GM12878 (cell line): ENCODE measurements at regions not wholly inside any gene's neighbourhood (a gene's known extent, or its start where the extent isn't known, plus 50 kb on each side); places are given as distances from the start of the nearest gene placed in this dataset.

Experiments used
- BACH1 ChIP-seq: fragments of 450-650 bp; IDR thresholded peaks from 2 replicates; pipeline ENCODE4 v1.6.1; 2017; ENCODE audit warnings: mild to moderate bottlenecking, borderline replicate concordance
- BCL11A ChIP-seq: IDR thresholded peaks from 2 replicates; pipeline ENCODE4 v1.6.1; 2011; ENCODE audit warnings: low read depth, low read length
- CREM ChIP-seq: IDR thresholded peaks from 2 replicates; pipeline ENCODE4 v1.6.1; 2014; ENCODE audit warnings: antibody characterized with exemption, low read depth
- EGR1 ChIP-seq, 2 experiments: IDR thresholded peaks; 1 replicate in 1 of 2; 2 replicates in 1 of 2; pipeline ENCODE4 v1.6.1; 2011 to 2012; ENCODE audit warnings: low read depth in 2 of 2, low read length in 2 of 2, borderline replicate concordance in 1 of 2, mild to moderate bottlenecking in 1 of 2, moderate library complexity in 1 of 2
- EP300 ChIP-seq, 2 experiments: fragments of 150-350 bp in 1 of 2; IDR thresholded peaks; 2 replicates each; pipeline ENCODE4 v1.6.1; 2011 to 2012; ENCODE audit warnings: low read depth in 2 of 2, low read length in 2 of 2, borderline replicate concordance in 1 of 2, improper control_type of control experiment in 1 of 2, inconsistent platforms in 1 of 2; ENCODE audit not compliant: control insufficient read depth in 1 of 2
- ESRRA ChIP-seq: IDR thresholded peaks from 2 replicates; pipeline ENCODE4 v1.6.1; 2012; ENCODE audit warnings: mild to moderate bottlenecking, low read length, improper control_type of control experiment
- FOS ChIP-seq: IDR thresholded peaks from 3 replicates; pipeline ENCODE4 v1.6.1; 2011; ENCODE audit warnings: borderline replicate concordance; ENCODE audit not compliant: insufficient read length; ENCODE audit errors: extremely low read depth
- POLR2A ChIP-seq: IDR thresholded peaks from 2 replicates; pipeline ENCODE4 v1.6.1; 2011; ENCODE audit warnings: low read depth, mild to moderate bottlenecking, low read length
- POLR2AphosphoS5 ChIP-seq: IDR thresholded peaks from 2 replicates; pipeline ENCODE4 v1.6.1; 2011; ENCODE audit warnings: mild to moderate bottlenecking, low read length, inconsistent platforms
- RB1 ChIP-seq: fragments of 450-650 bp; formaldehyde crosslinking; IDR thresholded peaks from 2 replicates; pipeline ENCODE4 v1.6.1; 2017; ENCODE audit warnings: mild to moderate bottlenecking, borderline replicate concordance
- RCOR1 ChIP-seq: conservative IDR thresholded peaks from 2 replicates; pipeline ENCODE4 v1.6.1; 2012; ENCODE audit warnings: low read depth, low read length, improper control_type of control experiment
- RFX5 ChIP-seq: IDR thresholded peaks from 2 replicates; pipeline ENCODE4 v1.6.1; 2011; ENCODE audit warnings: low read depth, low read length, improper control_type of control experiment
- TF ChIP-seq, protein P1 (sequence below), 3 experiments: IDR thresholded peaks in 2 of 3; conservative IDR thresholded peaks in 1 of 3; 2 replicates each; pipeline ENCODE4 v1.5.1; 2011; ENCODE audit warnings: low read depth in 3 of 3, low read length in 3 of 3, mild to moderate bottlenecking in 3 of 3, control low read depth in 2 of 3, moderate library complexity in 2 of 3, inconsistent platforms in 1 of 3, mixed read lengths in 1 of 3; ENCODE audit not compliant: control insufficient read depth in 2 of 3, insufficient read depth in 1 of 3; ENCODE audit errors: extremely low read depth in 1 of 3
- TF ChIP-seq, protein P2 (sequence below): fragments of 450-650 bp; IDR thresholded peaks from 2 replicates; pipeline ENCODE4 v1.6.1; 2014; ENCODE audit warnings: mild to moderate bottlenecking

DNA sequence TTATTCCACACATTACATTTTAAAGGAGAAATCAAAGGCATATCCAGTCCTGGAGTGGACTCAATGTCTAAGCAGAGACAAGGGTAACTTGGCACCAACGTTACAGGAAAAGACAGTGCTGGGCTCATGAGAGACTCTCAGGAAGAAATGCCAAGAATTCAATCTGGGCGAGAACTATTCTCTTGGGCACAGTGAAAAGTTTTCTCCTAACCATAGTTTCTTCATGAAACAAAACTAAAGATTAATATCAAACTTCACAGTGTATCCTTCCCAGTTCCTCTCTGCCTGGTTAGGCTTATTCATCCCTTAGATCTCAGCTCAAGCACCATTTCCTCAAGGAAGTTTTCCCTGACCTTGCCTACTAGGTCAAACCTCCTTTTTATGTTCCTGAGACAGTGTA, 109.4 kb upstream of the TLL1 start:
- TF ChIP-seq BACH1 (no peak), FOS (no peak), POLR2AphosphoS5 (no peak), CREM (no peak), POLR2A (no peak), ESRRA (no peak), EP300 (IDR thresholded peaks at IDR 0.05; ENCODE audit: borderline replicate concordance in 1 of 2, control insufficient read depth in 1 of 2, low read depth in 2 of 2, low read length in 2 of 2) (no peak), RB1 (no peak), BCL11A (no peak), EGR1 (IDR thresholded peaks at IDR 0.05; ENCODE audit: borderline replicate concordance in 1 of 2, low read depth in 2 of 2, low read length in 2 of 2) (no peak), RCOR1 (no peak), RFX5 (no peak)
- TF ChIP-seq, protein P1, sequence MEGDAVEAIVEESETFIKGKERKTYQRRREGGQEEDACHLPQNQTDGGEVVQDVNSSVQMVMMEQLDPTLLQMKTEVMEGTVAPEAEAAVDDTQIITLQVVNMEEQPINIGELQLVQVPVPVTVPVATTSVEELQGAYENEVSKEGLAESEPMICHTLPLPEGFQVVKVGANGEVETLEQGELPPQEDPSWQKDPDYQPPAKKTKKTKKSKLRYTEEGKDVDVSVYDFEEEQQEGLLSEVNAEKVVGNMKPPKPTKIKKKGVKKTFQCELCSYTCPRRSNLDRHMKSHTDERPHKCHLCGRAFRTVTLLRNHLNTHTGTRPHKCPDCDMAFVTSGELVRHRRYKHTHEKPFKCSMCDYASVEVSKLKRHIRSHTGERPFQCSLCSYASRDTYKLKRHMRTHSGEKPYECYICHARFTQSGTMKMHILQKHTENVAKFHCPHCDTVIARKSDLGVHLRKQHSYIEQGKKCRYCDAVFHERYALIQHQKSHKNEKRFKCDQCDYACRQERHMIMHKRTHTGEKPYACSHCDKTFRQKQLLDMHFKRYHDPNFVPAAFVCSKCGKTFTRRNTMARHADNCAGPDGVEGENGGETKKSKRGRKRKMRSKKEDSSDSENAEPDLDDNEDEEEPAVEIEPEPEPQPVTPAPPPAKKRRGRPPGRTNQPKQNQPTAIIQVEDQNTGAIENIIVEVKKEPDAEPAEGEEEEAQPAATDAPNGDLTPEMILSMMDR (IDR thresholded peaks at IDR 0.05 in 2 of 3, conservative IDR thresholded peaks at IDR 0.05 in 1 of 3; ENCODE audit: control insufficient read depth in 2 of 3, extremely low read depth in 1 of 3, insufficient read depth in 1 of 3, low read depth in 3 of 3, low read length in 3 of 3) = no peak
- TF ChIP-seq, protein P2, sequence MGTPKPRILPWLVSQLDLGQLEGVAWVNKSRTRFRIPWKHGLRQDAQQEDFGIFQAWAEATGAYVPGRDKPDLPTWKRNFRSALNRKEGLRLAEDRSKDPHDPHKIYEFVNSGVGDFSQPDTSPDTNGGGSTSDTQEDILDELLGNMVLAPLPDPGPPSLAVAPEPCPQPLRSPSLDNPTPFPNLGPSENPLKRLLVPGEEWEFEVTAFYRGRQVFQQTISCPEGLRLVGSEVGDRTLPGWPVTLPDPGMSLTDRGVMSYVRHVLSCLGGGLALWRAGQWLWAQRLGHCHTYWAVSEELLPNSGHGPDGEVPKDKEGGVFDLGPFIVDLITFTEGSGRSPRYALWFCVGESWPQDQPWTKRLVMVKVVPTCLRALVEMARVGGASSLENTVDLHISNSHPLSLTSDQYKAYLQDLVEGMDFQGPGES = no peak
